SU-DHL-6 (cell line): ENCODE measurements at regions not wholly inside any gene's neighbourhood (a gene's known extent, or its start where the extent isn't known, plus 50 kb on each side); places are given as distances from the start of the nearest gene placed in this dataset.

Experiments
- CTCF ChIP-seq: fragments of 200-600 bp; sonication (generic); IDR thresholded peaks from one replicate; pipeline ENCODE4 v1.5.1; 2017; ENCODE audit warnings: antibody characterized with exemption, mild to moderate bottlenecking, low read length, moderate library complexity; ENCODE audit not compliant: insufficient read depth, poor library complexity, severe bottlenecking
- EZH2phosphoT487 ChIP-seq: fragments of 200-600 bp; sonication (generic), shearing (Covaris generic); conservative IDR thresholded peaks from 2 replicates; pipeline ENCODE4 v1.6.1; 2018; ENCODE audit warnings: mild to moderate bottlenecking, antibody characterized with exemption, low read length, moderate library complexity, mixed read lengths

DNA sequence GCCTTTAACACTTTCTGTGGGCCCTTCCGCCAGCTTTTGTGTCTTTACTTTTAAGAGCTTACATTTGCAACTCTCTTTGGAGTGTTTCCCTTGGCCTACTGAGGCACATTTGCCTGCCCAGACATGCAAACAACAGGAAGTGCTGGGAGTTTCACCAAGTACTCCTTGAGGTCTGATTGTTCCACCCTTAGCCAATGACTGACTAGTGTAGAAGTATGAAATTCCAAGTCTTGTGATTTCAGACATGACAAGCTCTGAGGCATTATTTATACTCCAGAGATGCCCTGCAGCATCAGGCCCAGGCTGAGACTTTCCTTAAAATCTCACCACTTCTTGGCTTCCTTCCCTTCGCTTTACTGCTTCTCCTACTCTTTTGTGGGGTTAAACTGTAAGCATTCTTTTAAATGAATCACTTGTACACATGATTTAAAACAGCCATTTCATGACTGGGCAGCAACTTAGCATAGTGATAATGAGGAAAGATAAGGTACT lies 174.1 kb downstream of the SLC6A15 start:
- TF ChIP-seq CTCF (no peak), EZH2phosphoT487 (no peak)
